Type B pancreatic cell (in vitro differentiated cells): ENCODE measurements at regions not wholly inside any gene's neighbourhood (a gene's known extent, or its start where the extent isn't known, plus 50 kb on each side); places are given as distances from the start of the nearest gene placed in this dataset.

ENCODE experiments used
- DNase-seq: peaks from one replicate; pipeline ENCODE4 v3.0.0; 2021; ENCODE audit warnings: mixed read lengths; ENCODE audit not compliant: unreplicated experiment; ENCODE audit errors: extremely low spot score
- H3K27ac Mint-ChIP-seq: 2 replicates; pipeline ENCODE4 v1.8.0; 2021; ENCODE audit warnings: mild to moderate bottlenecking, mixed read lengths
- H3K27me3 Mint-ChIP-seq: 2 replicates; pipeline ENCODE4 v1.8.0; 2021; ENCODE audit warnings: mixed read lengths
- H3K36me3 Mint-ChIP-seq: 2 replicates; pipeline ENCODE4 v1.8.0; 2021; ENCODE audit warnings: mixed read lengths
- H3K4me1 Mint-ChIP-seq: one replicate; pipeline ENCODE4 v1.8.0; 2021; ENCODE audit warnings: mixed read lengths; ENCODE audit not compliant: unreplicated experiment
- H3K4me3 Mint-ChIP-seq: 2 replicates; pipeline ENCODE4 v1.8.0; 2021; ENCODE audit warnings: mild to moderate bottlenecking, mixed read lengths
- H3K9me3 Mint-ChIP-seq: 2 replicates; pipeline ENCODE4 v1.8.0; 2021; ENCODE audit warnings: mixed read lengths
- CTCF ChIP-seq: fragments of 200-600 bp; sonication (generic); conservative IDR thresholded peaks from 2 replicates; pipeline ENCODE4 v1.5.0; 2021; ENCODE audit warnings: antibody characterized with exemption, mild to moderate bottlenecking

- no peak overlapping the region for H3K27ac Mint-ChIP-seq
- no peak for DNase-seq
- no peaks in the 10 kb centered on the region for H3K36me3 Mint-ChIP-seq
- H3K4me3 Mint-ChIP-seq, result no peak overlapping the region
- TF ChIP-seq CTCF, result no peak
- H3K27me3 Mint-ChIP-seq, result peaks cover 2% of the 10 kb centered on the region
- no peaks in the 10 kb centered on the region for H3K9me3 Mint-ChIP-seq
- H3K4me1 Mint-ChIP-seq, result no peaks in the 10 kb centered on the region
These were observed 256.9 kb upstream of the MTPN start for GRCh38 chr7:136234040-136234439.

- TF ChIP-seq CTCF, result no peak
- Mint-ChIP-seq H3K9me3 (peaks cover 4% of the 10 kb centered on the region), H3K27me3 (no peaks in the 10 kb centered on the region), H3K27ac (no peak overlapping the region), H3K36me3 (no peaks in the 10 kb centered on the region), H3K4me3 (no peak overlapping the region), H3K4me1 (no peaks in the 10 kb centered on the region)
- DNase-seq, result no peak
These were observed 253.1 kb upstream of the MTPN start for GRCh38 chr7:136230210-136230609.

- Mint-ChIP-seq H3K27me3 (no peaks in the 10 kb centered on the region), H3K36me3 (no peaks in the 10 kb centered on the region), H3K4me1 (no peaks in the 10 kb centered on the region), H3K27ac (no peak overlapping the region), H3K4me3 (no peak overlapping the region), H3K9me3 (peaks cover 4% of the 10 kb centered on the region)
- TF ChIP-seq CTCF, result no peak
- DNase-seq, result no peak
These were observed 252.6 kb upstream of the MTPN start for GRCh38 chr7:136229790-136230189.

GRCh38 chr7:136228171-136228570 is 251.0 kb upstream of the MTPN start:
- H3K4me1 Mint-ChIP-seq, result no peaks in the 10 kb centered on the region
- no peak for DNase-seq
- H3K9me3 Mint-ChIP-seq, result peaks cover 4% of the 10 kb centered on the region
- no peak overlapping the region for H3K27ac Mint-ChIP-seq
- H3K36me3 Mint-ChIP-seq, result no peaks in the 10 kb centered on the region
- no peak for TF ChIP-seq CTCF
- no peaks in the 10 kb centered on the region for H3K27me3 Mint-ChIP-seq
- H3K4me3 Mint-ChIP-seq, result no peak overlapping the region

GRCh38 chr7:136214356-136214755 is 237.2 kb upstream of the MTPN start:
- no peak overlapping the region for H3K27ac Mint-ChIP-seq

More at GRCh38 chr7:136214356-136214755, 237.2 kb upstream of the MTPN start:
- TF ChIP-seq CTCF, result peak; percentile 62
- Mint-ChIP-seq H3K27me3 (no peaks in the 10 kb centered on the region), H3K9me3 (no peaks in the 10 kb centered on the region), H3K4me1 (no peaks in the 10 kb centered on the region), H3K36me3 (no peaks in the 10 kb centered on the region), H3K4me3 (no peak overlapping the region)
- DNase-seq, result no peak
